HL-60 (cell line): ENCODE measurements at regions not wholly inside any gene's neighbourhood (a gene's known extent, or its start where the extent isn't known, plus 50 kb on each side); places are given as distances from the start of the nearest gene placed in this dataset.

Source experiments
- CTCF ChIP-seq: IDR thresholded peaks from one replicate; pipeline ENCODE4 v1.5.1; 2011; ENCODE audit warnings: low read length, control low read depth, inconsistent platforms; ENCODE audit not compliant: insufficient read depth
- GABPA ChIP-seq: IDR thresholded peaks from 2 replicates; pipeline ENCODE4 v1.6.1; 2012; ENCODE audit warnings: low read depth

- TF ChIP-seq CTCF: no peak
- no peak for TF ChIP-seq GABPA
Observed at GRCh38 chr12:102323799-102324198, 126.2 kb upstream of the PMCH start.
